SK-N-SH (cell line): ENCODE measurements at regions not wholly inside any gene's neighbourhood (a gene's known extent, or its start where the extent isn't known, plus 50 kb on each side); places are given as distances from the start of the nearest gene placed in this dataset.

Source experiments
- CTCF ChIP-seq: fragments of 200-600 bp; sonication (generic); IDR thresholded peaks from 2 replicates; pipeline ENCODE4 v1.6.1; 2017; ENCODE audit warnings: antibody characterized with exemption, mild to moderate bottlenecking, moderate library complexity
- SIN3A ChIP-seq: IDR thresholded peaks from 2 replicates; pipeline ENCODE4 v1.6.1; 2012; ENCODE audit warnings: low read depth, mild to moderate bottlenecking, low read length, moderate library complexity, borderline replicate concordance
- USF2 ChIP-seq: fragments of 150-350 bp; IDR thresholded peaks from 2 replicates; pipeline ENCODE4 v1.6.1; 2017; ENCODE audit warnings: antibody characterized with exemption, low read length, low read depth, borderline replicate concordance
- YY1 ChIP-seq: IDR thresholded peaks from 2 replicates; pipeline ENCODE4 v1.4.0; 2012; ENCODE audit warnings: low read depth, mild to moderate bottlenecking

GRCh38 chr6:71490876-71491275 lies 202.3 kb downstream of the OGFRL1 start:
- TF ChIP-seq CTCF = no peak
- no peak for TF ChIP-seq YY1
- TF ChIP-seq SIN3A = no peak
- TF ChIP-seq USF2 = no peak
